Neural cell (in vitro differentiated cells): ENCODE measurements at regions not wholly inside any gene's neighbourhood (a gene's known extent, or its start where the extent isn't known, plus 50 kb on each side); places are given as distances from the start of the nearest gene placed in this dataset.

Experiments used
- EZH2 ChIP-seq: fragments of 200-600, 300-800 bp; shearing (Covaris generic), sonication (generic); IDR thresholded peaks from 2 replicates; pipeline ENCODE4 v1.6.1; 2014; ENCODE audit warnings: antibody characterized with exemption, low read length, borderline replicate concordance, mild to moderate bottlenecking; ENCODE audit not compliant: insufficient read depth, poor library complexity, severe bottlenecking
- MXI1 ChIP-seq: fragments of 450-650 bp; conservative IDR thresholded peaks from 2 replicates; pipeline ENCODE4 v1.6.1; 2014; ENCODE audit warnings: antibody characterized with exemption, mild to moderate bottlenecking; ENCODE audit not compliant: poor library complexity, severe bottlenecking
- POLR2AphosphoS5 ChIP-seq: IDR thresholded peaks from 2 replicates; pipeline ENCODE4 v1.6.1; 2012
- RAD21 ChIP-seq: fragments of 450-650 bp; conservative IDR thresholded peaks from 2 replicates; pipeline ENCODE4 v1.6.1; 2014; ENCODE audit warnings: antibody characterized with exemption, mild to moderate bottlenecking, moderate library complexity
- SMC3 ChIP-seq: fragments of 450-650 bp; conservative IDR thresholded peaks from 2 replicates; pipeline ENCODE4 v1.6.1; 2014; ENCODE audit warnings: antibody characterized with exemption, mild to moderate bottlenecking, moderate library complexity; ENCODE audit not compliant: poor library complexity
- TAF1 ChIP-seq: IDR thresholded peaks from 2 replicates; pipeline ENCODE4 v1.6.1; 2012; ENCODE audit warnings: low read depth
- TF ChIP-seq, protein P1 (sequence below): fragments of 450-650 bp; IDR thresholded peaks from 2 replicates; pipeline ENCODE4 v1.5.1; 2014; ENCODE audit warnings: antibody characterized with exemption, mild to moderate bottlenecking, moderate library complexity; ENCODE audit not compliant: poor library complexity, severe bottlenecking
- TF ChIP-seq, protein P2 (sequence below): IDR thresholded peaks from 2 replicates; pipeline ENCODE4 v1.6.1; 2012; ENCODE audit warnings: borderline replicate concordance

DNA sequence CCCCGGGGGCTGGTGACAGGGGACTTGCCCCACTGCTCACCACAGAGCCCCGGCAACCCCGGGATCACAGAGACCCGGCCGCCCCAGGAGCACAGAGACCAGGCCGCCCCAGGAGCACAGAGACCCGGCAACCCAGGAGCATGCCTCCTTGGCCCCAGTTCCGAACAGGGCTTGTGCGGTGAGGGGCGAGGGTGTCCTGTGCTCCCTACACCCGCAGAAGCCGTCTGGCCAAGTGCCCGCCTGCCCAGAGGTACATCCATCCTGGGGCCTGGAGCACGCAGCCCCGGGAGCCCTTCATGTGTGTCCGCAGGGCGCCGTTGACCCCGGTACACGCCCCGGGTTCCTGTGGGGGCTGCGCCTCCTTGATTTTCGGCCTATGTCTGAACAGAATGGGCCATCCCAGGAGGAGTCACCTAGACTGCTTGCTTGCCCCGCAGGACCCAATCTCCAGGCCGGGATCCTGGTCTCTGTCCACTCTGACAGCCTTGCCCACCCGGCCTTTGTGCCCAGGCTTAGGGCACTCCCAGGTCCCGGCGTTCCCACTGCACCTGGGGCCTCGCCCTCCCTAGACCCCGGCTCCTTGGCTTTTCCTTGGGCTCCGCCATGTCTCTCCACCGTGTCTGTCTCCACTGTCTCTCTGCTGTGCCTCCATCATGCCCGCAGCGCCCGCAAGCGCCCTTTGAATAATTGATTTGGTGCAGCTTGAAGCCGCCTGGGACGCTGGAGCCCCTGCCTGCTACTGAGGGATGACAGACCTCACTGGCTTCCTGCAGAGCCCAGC, 219.8 kb downstream of the ERMARD start:
- TF ChIP-seq, protein P1, sequence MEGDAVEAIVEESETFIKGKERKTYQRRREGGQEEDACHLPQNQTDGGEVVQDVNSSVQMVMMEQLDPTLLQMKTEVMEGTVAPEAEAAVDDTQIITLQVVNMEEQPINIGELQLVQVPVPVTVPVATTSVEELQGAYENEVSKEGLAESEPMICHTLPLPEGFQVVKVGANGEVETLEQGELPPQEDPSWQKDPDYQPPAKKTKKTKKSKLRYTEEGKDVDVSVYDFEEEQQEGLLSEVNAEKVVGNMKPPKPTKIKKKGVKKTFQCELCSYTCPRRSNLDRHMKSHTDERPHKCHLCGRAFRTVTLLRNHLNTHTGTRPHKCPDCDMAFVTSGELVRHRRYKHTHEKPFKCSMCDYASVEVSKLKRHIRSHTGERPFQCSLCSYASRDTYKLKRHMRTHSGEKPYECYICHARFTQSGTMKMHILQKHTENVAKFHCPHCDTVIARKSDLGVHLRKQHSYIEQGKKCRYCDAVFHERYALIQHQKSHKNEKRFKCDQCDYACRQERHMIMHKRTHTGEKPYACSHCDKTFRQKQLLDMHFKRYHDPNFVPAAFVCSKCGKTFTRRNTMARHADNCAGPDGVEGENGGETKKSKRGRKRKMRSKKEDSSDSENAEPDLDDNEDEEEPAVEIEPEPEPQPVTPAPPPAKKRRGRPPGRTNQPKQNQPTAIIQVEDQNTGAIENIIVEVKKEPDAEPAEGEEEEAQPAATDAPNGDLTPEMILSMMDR = no peak
- TF ChIP-seq SMC3 (no peak), RAD21 (no peak), POLR2AphosphoS5 (no peak), MXI1 (no peak), TAF1 (no peak), EZH2 (no peak)
- TF ChIP-seq, protein P2, sequence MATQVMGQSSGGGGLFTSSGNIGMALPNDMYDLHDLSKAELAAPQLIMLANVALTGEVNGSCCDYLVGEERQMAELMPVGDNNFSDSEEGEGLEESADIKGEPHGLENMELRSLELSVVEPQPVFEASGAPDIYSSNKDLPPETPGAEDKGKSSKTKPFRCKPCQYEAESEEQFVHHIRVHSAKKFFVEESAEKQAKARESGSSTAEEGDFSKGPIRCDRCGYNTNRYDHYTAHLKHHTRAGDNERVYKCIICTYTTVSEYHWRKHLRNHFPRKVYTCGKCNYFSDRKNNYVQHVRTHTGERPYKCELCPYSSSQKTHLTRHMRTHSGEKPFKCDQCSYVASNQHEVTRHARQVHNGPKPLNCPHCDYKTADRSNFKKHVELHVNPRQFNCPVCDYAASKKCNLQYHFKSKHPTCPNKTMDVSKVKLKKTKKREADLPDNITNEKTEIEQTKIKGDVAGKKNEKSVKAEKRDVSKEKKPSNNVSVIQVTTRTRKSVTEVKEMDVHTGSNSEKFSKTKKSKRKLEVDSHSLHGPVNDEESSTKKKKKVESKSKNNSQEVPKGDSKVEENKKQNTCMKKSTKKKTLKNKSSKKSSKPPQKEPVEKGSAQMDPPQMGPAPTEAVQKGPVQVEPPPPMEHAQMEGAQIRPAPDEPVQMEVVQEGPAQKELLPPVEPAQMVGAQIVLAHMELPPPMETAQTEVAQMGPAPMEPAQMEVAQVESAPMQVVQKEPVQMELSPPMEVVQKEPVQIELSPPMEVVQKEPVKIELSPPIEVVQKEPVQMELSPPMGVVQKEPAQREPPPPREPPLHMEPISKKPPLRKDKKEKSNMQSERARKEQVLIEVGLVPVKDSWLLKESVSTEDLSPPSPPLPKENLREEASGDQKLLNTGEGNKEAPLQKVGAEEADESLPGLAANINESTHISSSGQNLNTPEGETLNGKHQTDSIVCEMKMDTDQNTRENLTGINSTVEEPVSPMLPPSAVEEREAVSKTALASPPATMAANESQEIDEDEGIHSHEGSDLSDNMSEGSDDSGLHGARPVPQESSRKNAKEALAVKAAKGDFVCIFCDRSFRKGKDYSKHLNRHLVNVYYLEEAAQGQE = no peak
